ENCODE measurements at regions not wholly inside any gene's neighbourhood (a gene's known extent, or its start where the extent isn't known, plus 50 kb on each side); places are given as distances from the start of the nearest gene placed in this dataset.

GRCh38 chr16:35747658-35748455 is 2288.4 kb downstream of the TP53TG3F start:
- TF ChIP-seq CTCF (conservative IDR thresholded peaks at IDR 0.05; ENCODE audit: low read depth, low read length) (no peak), EZH2 (IDR thresholded peaks at IDR 0.05; ENCODE audit: borderline replicate concordance, low read depth, low read length, poor library complexity, severe bottlenecking) (no peak)
